ENCODE measurements at regions not wholly inside any gene's neighbourhood (a gene's known extent, or its start where the extent isn't known, plus 50 kb on each side); places are given as distances from the start of the nearest gene placed in this dataset.

DNA sequence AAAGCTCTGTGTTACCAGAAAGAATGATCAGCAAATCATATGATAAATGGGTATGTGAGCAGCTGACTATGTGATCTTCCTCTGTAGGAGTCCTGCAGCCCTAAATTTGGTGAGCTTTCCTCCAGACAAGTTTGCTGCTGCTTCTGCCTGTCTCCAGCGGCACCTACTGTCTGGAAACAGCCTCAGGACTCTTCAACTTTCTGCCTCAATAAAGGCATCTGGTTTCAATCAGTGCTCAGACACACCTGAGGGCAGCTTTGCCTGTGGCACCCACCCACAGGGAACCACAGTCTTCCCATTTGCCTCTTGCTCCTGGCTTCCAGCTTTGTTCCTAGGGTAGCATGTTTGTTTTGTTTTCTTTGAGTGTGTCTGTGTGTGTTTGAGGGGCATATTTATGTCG, 727.9 kb upstream of the MAN1A1 start:
- Histone ChIP-seq H3K27me3 (ENCODE audit: control insufficient read depth, insufficient read depth, low read length) (no peaks in the 10 kb centered on the region), H3K4me2 (ENCODE audit: extremely low read depth, insufficient read depth, low read length) (no peak overlapping the region), H3K36me3 (ENCODE audit: control insufficient read depth, insufficient read depth, low read length) (no peaks in the 10 kb centered on the region), H3K27ac (ENCODE audit: insufficient read depth, low read length) (no peak overlapping the region), H3K4me1 (ENCODE audit: control insufficient read depth, extremely low read depth, insufficient read depth, low read length) (no peaks in the 10 kb centered on the region), H3K4me3 (replicated peaks in 1 of 4; ENCODE audit: control extremely low read depth in 1 of 4, insufficient read depth in 1 of 4, low read depth in 3 of 4, low read length in 4 of 4) (no peak overlapping the region), H3K79me2 (ENCODE audit: control insufficient read depth, insufficient read depth, low read length) (no peaks in the 10 kb centered on the region), H4K20me1 (ENCODE audit: control insufficient read depth, extremely low read depth, insufficient read depth, low read length) (no peaks in the 10 kb centered on the region), H3K9me3 (ENCODE audit: control insufficient read depth, insufficient read depth, low read depth, low read length) (no peaks in the 10 kb centered on the region), H2AFZ (ENCODE audit: low read length) (no peak overlapping the region), H3K9ac (ENCODE audit: insufficient read depth, low read length) (no peak overlapping the region)
- DNase-seq (ENCODE audit: low read depth in 2 of 2) = peak in 1 of 2 donors; percentile 15
- TF ChIP-seq CTCF (conservative IDR thresholded peaks at IDR 0.05 in 1 of 2, IDR thresholded peaks at IDR 0.05 in 1 of 2; ENCODE audit: low read depth in 1 of 2, low read length in 2 of 2) = peak in 1 of 2 donors; percentile 29
- no peak for TF ChIP-seq EZH2 (IDR thresholded peaks at IDR 0.05; ENCODE audit: low read length, missing control alignments)

DNA sequence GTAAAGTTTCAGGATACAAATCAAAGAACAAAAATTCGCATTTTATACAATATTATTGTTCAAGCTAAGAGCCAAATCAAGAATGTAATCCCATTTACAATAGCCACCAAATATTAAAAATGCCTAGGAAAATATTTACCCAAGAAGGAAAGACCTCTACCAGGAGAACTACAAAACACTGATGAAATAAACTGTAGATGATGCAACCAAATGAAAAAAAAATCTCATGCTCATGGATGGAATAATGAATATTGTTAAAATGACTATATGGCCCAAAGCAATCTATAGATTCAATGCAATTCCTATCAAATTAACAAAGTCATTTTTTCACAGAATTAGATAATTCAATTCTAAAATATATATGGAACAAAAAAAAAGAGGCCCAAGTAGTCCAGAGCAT, 708.8 kb upstream of the MAN1A1 start:
- Histone ChIP-seq H3K4me1 (ENCODE audit: control insufficient read depth, extremely low read depth, insufficient read depth, low read length) (no peaks in the 10 kb centered on the region), H4K20me1 (ENCODE audit: control insufficient read depth, extremely low read depth, insufficient read depth, low read length) (no peaks in the 10 kb centered on the region), H2AFZ (ENCODE audit: low read length) (no peak overlapping the region), H3K4me2 (ENCODE audit: extremely low read depth, insufficient read depth, low read length) (no peak overlapping the region), H3K79me2 (ENCODE audit: control insufficient read depth, insufficient read depth, low read length) (no peaks in the 10 kb centered on the region), H3K36me3 (ENCODE audit: control insufficient read depth, insufficient read depth, low read length) (no peaks in the 10 kb centered on the region), H3K4me3 (replicated peaks in 1 of 4; ENCODE audit: control extremely low read depth in 1 of 4, insufficient read depth in 1 of 4, low read depth in 3 of 4, low read length in 4 of 4) (no peak overlapping the region), H3K9me3 (ENCODE audit: control insufficient read depth, insufficient read depth, low read depth, low read length) (no peaks in the 10 kb centered on the region), H3K9ac (ENCODE audit: insufficient read depth, low read length) (no peak overlapping the region), H3K27me3 (ENCODE audit: control insufficient read depth, insufficient read depth, low read length) (no peaks in the 10 kb centered on the region), H3K27ac (ENCODE audit: insufficient read depth, low read length) (no peak overlapping the region)
- no peak for DNase-seq (ENCODE audit: low read depth in 2 of 2)
- TF ChIP-seq CTCF (conservative IDR thresholded peaks at IDR 0.05 in 1 of 2, IDR thresholded peaks at IDR 0.05 in 1 of 2; ENCODE audit: low read depth in 1 of 2, low read length in 2 of 2) (no peak), EZH2 (IDR thresholded peaks at IDR 0.05; ENCODE audit: low read length, missing control alignments) (no peak)

- H3K36me3 ChIP-seq (ENCODE audit: control insufficient read depth, insufficient read depth, low read length) = no peaks in the 10 kb centered on the region
- TF ChIP-seq EZH2 (IDR thresholded peaks at IDR 0.05; ENCODE audit: low read length, missing control alignments) (no peak), CTCF (conservative IDR thresholded peaks at IDR 0.05 in 1 of 2, IDR thresholded peaks at IDR 0.05 in 1 of 2; ENCODE audit: low read depth in 1 of 2, low read length in 2 of 2) (peak in 1 of 2 donors; percentile 28)
These were observed 706.5 kb upstream of the MAN1A1 start for GRCh38 chr6:120056085-120056484.

More at GRCh38 chr6:120056085-120056484, 706.5 kb upstream of the MAN1A1 start:
- Histone ChIP-seq H3K4me1 (ENCODE audit: control insufficient read depth, extremely low read depth, insufficient read depth, low read length) (no peaks in the 10 kb centered on the region), H3K4me2 (ENCODE audit: extremely low read depth, insufficient read depth, low read length) (no peak overlapping the region), H3K9me3 (ENCODE audit: control insufficient read depth, insufficient read depth, low read depth, low read length) (no peaks in the 10 kb centered on the region), H3K79me2 (ENCODE audit: control insufficient read depth, insufficient read depth, low read length) (no peaks in the 10 kb centered on the region), H3K9ac (ENCODE audit: insufficient read depth, low read length) (no peak overlapping the region), H3K27me3 (ENCODE audit: control insufficient read depth, insufficient read depth, low read length) (no peaks in the 10 kb centered on the region), H3K27ac (ENCODE audit: insufficient read depth, low read length) (no peak overlapping the region), H2AFZ (ENCODE audit: low read length) (no peak overlapping the region), H4K20me1 (ENCODE audit: control insufficient read depth, extremely low read depth, insufficient read depth, low read length) (no peaks in the 10 kb centered on the region), H3K4me3 (replicated peaks in 1 of 4; ENCODE audit: control extremely low read depth in 1 of 4, insufficient read depth in 1 of 4, low read depth in 3 of 4, low read length in 4 of 4) (no peak overlapping the region)
- DNase-seq (ENCODE audit: low read depth in 2 of 2) = no peak
